HG03280 (cell line): ENCODE measurements at regions not wholly inside any gene's neighbourhood (a gene's known extent, or its start where the extent isn't known, plus 50 kb on each side); places are given as distances from the start of the nearest gene placed in this dataset.

Experiments used
- ATAC-seq: cut with Tn5 transposase; IDR thresholded peaks from one replicate; pipeline ENCODE4 v1.9.1; 2021; ENCODE audit warnings: mild to moderate bottlenecking, moderate library complexity; ENCODE audit not compliant: unreplicated experiment

DNA sequence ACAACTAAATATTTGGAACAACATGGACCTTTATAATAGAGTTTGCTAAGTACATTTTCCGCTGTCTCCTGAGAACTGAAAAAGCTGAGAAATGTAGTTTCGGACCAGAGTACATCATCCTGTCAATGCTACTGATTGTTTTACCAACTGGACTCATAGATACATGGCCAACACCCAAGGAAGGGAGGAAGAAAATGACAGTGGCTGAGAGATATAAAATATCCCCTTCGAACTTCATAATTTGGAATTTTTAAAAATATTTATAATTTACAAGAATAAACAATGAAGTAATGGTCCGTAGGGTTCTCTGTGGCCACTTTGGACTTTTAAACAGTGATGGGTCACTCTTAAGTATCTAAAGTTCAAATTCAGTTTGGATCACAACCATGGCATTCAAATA lies 1042.7 kb downstream of the MCTP2 start:
- no peak for ATAC-seq

- no peak for ATAC-seq
These were observed 1045.9 kb downstream of the MCTP2 start for GRCh38 chr15:95277266-95277665.

DNA sequence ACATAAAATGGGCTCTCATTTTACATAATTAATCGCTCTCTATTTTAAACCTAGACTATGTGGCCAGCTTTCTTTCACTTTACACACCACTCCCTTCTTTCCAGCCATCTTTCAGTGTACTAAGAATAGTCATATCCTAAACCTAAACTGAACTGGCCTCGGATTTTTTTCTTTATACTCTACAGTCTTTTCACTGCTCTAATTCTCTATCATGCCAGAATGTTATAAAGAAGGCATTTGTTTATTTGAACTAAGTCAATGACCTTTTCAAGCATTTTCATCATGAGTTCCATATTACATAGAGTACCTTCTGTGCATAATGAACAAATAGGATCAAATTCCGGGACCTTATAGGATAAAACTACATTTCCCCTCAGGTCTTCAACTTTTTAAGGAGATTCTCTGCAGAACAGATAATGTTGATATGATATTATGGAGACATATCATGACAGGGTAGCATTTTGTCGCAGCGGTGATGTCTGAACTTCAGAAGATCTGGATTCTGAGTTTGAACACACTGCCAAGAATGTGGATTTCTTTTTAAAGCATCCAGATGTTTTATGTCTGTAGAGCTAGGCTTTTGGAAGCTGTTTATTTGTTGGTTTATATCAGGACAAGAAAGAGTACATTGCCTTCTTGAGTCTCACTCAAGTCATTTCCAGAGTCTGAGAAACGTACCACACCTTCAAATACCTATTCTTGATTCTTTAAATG lies 1047.3 kb downstream of the MCTP2 start:
- ATAC-seq = no peak

- ATAC-seq = no peak
These were observed 1048.1 kb downstream of the MCTP2 start for GRCh38 chr15:95279277-95280019.

GRCh38 chr15:95280711-95281110 lies 1049.3 kb downstream of the MCTP2 start:
- no peak for ATAC-seq

DNA sequence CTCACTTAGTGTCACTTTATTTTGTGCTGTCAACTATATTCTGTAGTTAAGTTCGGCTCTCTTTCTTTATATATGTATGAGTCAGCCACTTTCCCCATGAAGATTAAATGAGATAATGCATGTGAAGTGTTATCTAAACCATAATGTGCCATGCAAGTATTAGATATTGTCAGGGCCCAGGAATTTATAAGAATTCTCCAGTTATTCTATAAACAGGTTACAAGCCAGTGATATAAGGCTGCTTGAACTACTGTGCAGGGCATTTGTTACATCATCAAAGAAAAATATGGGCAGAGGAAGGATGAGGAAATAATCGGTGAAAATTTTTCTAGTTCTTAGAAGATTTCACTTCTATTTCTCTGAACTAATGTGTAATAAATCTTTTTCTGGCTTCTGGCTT lies 1049.0 kb upstream of the NR2F2 start:
- ATAC-seq = no peak

- no peak for ATAC-seq
These were observed 1046.0 kb upstream of the NR2F2 start for GRCh38 chr15:95284492-95284891.

GRCh38 chr15:95284933-95285421 lies 1045.5 kb upstream of the NR2F2 start:
- no peak for ATAC-seq

- no peak for ATAC-seq
These were observed 1044.1 kb upstream of the NR2F2 start for GRCh38 chr15:95286352-95286880.

DNA sequence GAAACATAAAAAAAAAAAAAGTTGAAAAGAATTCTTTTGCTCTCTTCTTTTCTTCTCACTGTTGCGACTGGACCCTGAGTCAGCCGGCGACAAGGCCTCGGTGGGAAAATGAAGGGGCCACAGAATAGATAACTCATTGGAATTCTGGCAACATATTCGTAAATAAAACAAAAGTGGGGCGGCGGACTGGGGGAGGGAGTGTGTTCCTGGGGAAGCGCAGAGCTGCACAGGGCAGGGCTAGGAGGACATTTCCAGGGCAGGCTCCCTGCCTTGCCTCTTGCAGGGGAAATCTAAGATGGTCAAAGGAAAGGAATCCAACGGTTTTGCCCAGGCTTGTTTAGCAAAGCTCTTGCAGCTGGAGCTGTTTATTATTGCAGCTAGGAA lies 1042.8 kb upstream of the NR2F2 start:
- ATAC-seq = no peak

- ATAC-seq = no peak
These were observed 1041.9 kb upstream of the NR2F2 start for GRCh38 chr15:95288626-95289025.

DNA sequence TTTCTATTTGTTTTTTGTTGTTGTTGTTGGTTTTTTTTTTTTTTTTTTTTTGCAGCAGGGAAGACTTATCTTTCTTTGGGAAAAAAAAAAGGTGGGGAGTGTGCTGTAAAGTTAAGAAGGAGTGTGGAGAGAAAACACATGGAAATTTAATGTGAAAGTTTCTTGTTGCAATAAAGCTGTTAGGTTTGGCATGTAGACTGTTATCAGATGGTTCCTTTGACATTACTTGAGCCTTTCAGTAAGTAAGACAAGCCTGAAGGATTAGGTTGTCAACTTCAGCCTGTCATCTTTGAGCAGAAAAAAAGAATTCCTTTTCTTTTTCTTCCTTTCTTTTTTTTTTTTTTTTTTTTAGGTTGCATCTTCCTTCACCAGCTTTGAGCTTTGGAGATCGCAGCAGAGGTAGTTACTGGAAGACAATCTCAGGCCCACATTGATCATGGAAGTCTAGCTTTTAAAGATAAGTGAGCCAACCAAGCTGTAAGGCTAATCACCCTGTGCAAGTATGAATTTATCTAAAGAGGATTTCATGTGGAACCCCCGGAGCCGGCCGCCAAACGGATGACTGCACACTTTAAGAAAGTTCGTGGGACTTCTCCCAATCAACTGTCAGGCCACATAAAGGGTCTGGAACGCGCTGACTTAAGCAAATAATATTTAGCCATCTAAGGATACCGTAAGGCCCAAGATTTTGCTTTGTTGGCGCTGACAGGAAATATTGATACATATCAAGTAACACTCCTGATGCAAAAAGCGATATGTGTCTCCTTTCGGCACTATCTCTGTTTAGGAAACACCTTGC lies 1040.1 kb upstream of the NR2F2 start:
- ATAC-seq = no peak

DNA sequence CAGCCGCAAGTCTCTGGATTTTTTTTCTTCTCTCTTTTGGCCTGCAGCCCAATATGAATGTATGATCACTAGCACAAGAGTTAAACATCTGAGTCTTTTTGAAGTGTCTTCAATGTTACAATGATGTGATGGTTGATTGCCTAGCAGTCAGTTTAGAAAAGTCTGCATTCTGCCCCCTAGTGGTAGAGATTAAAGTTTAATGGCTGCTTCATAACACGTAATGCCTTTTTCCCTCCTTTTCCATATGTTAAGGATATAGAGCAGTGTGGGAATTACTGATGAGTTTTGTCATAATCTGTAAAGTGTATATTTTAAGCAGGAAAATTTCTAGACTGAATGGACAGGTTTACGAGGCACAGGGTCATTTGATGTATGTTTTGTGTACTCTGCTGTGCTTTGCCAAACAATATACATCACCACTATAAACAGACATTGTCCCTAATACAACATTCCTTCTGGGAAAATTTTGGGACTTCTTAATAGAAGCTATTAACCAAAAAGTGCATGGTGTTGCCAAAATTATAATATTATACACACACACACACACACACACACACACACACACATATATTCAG lies 1038.5 kb upstream of the NR2F2 start:
- ATAC-seq = no peak

DNA sequence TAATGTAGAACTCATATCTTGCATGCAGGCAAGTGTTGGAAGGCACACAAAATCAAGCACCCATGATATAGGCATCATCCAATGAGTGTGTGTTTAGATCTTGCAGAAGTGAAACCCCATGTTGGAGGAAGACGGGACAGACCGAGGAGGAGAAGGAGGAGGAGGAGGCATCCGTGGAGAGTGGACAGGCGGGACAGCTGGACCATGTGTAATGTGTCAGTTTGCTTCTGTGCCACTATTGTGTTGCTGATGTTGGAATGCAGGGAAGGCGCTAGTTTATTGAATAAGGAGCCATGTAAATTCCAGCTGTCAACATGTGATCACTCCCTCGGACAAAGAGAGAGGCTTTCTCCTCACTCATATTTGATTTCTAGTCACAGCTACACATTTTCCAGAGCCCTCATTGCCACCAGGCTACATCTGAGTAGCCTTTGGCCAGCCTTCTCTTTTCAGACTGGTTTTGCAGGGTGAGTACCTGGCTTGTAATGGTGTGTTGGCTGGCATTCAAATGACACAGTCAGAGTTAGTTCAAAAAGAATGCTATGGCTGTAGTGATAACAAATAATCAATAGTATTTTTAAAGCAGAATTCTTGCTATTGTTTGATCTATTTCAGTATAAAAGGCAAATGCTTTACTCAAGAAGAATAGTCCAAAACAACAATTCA lies 1037.6 kb upstream of the NR2F2 start:
- no peak for ATAC-seq

DNA sequence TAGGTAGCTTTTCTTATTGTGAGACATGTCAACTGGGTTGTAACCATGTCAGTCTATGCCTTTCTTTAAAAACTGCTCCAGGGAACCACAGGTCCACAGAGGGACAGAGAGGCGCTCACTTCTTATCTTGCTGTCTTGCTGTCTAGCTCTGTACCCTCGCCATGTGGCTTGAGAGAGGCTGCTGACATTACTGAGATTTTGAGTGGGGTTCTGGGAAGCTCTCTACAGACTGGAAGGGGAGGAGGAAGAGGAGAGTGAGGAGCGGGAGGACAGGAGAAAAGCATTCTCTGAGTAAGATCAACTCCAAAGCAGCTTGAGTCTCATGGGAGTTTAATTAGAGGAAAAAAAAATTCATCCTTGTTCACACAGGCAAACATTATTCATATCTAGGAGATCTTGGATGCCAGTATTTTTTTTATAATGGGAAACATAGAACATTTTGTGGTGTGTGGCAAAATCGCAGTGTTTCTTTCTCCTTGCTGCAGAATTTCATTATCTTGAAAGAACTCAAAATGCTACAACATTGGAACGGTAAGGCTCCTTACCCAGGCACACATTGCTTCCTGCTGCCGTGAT lies 1037.0 kb upstream of the NR2F2 start:
- no peak for ATAC-seq

GRCh38 chr15:95295363-95295762 lies 1035.1 kb upstream of the NR2F2 start:
- ATAC-seq = no peak

DNA sequence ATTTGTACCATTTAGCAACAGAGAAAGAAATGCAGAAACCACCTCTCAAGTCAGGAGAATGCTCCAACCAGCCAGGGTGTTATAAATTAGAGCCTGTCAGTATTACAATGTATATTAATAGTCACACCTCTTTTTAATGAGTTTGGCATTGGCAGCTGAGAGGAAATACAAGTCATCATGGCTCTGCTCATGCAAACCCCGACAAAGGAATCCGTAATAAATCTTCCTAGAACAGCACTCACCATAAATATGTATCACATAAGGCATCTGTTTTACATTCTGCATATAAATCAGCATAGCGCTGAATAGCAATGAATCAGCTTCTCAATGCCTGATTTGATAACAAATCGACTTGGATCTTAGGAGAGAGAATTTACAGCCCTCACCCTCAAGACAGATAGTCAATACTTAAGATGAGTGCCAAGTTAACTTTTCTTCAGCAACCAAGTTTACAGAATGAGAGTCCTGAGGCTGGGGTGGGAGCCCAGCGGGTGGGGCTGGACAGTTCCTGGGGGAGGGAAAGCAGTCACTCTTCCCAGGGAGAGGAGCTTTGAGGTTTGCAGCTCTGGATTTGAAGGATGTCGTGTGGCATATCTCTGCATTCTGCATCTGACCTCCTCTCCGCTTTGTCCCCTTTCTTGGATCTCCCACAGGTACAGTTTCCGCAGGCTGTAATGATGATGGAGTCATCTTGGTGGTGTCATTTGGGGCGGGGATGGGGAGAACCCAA lies 1034.4 kb upstream of the NR2F2 start:
- ATAC-seq = no peak

DNA sequence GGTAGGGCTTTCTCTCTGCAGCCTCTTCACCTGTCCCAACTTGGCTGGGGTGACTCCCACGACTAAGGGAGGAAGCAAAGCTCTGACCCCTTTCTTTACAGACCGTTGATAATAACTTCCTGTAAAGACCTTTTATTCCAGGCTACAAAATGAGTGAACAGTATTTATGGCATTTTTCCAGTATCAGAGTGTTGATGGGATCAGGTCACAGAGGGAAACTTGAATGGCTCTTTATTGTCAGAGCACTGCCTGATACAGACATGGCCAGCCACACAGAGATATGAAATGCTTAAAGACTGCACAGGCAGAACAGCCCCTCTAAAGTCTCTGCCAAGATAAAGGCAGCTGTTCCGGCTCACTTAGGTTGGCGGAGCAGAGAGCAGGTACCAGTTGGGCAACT lies 1033.9 kb upstream of the NR2F2 start:
- no peak for ATAC-seq

DNA sequence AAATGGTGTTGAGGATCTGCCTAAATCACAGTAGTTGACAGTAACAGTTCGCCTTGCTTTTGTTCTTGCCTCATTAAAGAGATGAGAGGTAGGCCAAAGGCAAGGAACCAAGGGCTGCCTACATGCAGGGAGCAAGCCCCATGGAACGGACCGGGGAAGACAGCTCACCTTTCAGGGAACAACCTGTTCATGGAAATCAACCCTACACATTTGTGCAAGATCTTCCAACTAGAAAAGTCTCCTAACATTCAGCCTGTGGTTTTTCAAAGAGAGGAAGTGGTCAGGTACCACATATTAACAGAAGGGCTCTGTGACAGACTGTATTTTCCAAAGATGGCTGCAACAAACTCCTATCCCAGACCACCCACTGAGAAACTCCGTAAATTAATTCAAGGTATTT lies 1031.8 kb upstream of the NR2F2 start:
- no peak for ATAC-seq
